Peyer's patch (tissue), 4 donors: ENCODE measurements at regions not wholly inside any gene's neighbourhood (a gene's known extent, or its start where the extent isn't known, plus 50 kb on each side); places are given as distances from the start of the nearest gene placed in this dataset.

Experiments used
- CTCF ChIP-seq, 6 experiments: fragments of 450-650 bp in 4 of 6; fragments of 200-600 bp in 2 of 6; sonication (generic) in 1 of 6; IDR thresholded peaks; one replicate each; pipeline ENCODE4 v1.5.1; 2017 to 2019; ENCODE audit warnings: antibody characterized with exemption in 6 of 6, mild to moderate bottlenecking in 3 of 6, moderate library complexity in 1 of 6
- POLR2A ChIP-seq, 2 donors: fragments of 450-650 bp; IDR thresholded peaks; one replicate each; pipeline ENCODE4 v1.5.1; 2017; ENCODE audit warnings: antibody characterized with exemption in 2 of 2, mild to moderate bottlenecking in 2 of 2, moderate library complexity in 2 of 2

- TF ChIP-seq POLR2A (IDR thresholded peaks at IDR 0.05), result no peak
- TF ChIP-seq CTCF (IDR thresholded peaks at IDR 0.05), result no peak
Measured at GRCh38 chr10:54880996-54881395, 80.0 kb upstream of the PCDH15 start.
